SJCRH30 (cell line): ENCODE measurements at regions not wholly inside any gene's neighbourhood (a gene's known extent, or its start where the extent isn't known, plus 50 kb on each side); places are given as distances from the start of the nearest gene placed in this dataset.
"Not testable (repeated sequence)": the region's sequence is repeated elsewhere in the genome, so short reads cannot be mapped to it uniquely, and the experiment has no call there.

Experiments
- DNase-seq, 2 experiments: peaks; one replicate each; pipeline ENCODE4 v3.0.0-alpha.2; 2015 to 2020
- H3K27ac ChIP-seq: fragments of 250-450 bp; sonication (Bioruptor Pico); 2 replicates; pipeline ENCODE4 v1.5.1; 2020; ENCODE audit warnings: mild to moderate bottlenecking, moderate library complexity
- H3K27me3 ChIP-seq: fragments of 250-450 bp; sonication (Bioruptor Pico); 2 replicates; pipeline ENCODE4 v1.5.1; 2020; ENCODE audit warnings: mild to moderate bottlenecking, moderate library complexity
- H3K36me3 ChIP-seq: fragments of 250-450 bp; sonication (Bioruptor Pico); 2 replicates; pipeline ENCODE4 v1.5.1; 2020; ENCODE audit warnings: mild to moderate bottlenecking, moderate library complexity
- H3K4me1 ChIP-seq: fragments of 250-450 bp; sonication (Bioruptor Pico); 2 replicates; pipeline ENCODE4 v1.5.1; 2020; ENCODE audit warnings: mild to moderate bottlenecking, moderate library complexity
- H3K4me3 ChIP-seq: fragments of 250-450 bp; sonication (Bioruptor Pico); 2 replicates; pipeline ENCODE4 v1.5.1; 2020; ENCODE audit warnings: mild to moderate bottlenecking, moderate library complexity
- H3K9me3 ChIP-seq: fragments of 250-450 bp; sonication (Bioruptor Pico); replicated peaks from 2 replicates; pipeline ENCODE4 v1.5.1; 2020; ENCODE audit warnings: mild to moderate bottlenecking, moderate library complexity

GRCh38 chr2:16218161-16218560, 277.8 kb downstream of the MYCN start:
- H3K36me3 ChIP-seq = no peaks in the 10 kb centered on the region
- no peak overlapping the region for H3K4me3 ChIP-seq
- peaks cover 34% of the 10 kb centered on the region for H3K4me1 ChIP-seq
- H3K27me3 ChIP-seq = no peaks in the 10 kb centered on the region
- no peak for DNase-seq
- no peak overlapping the region for H3K27ac ChIP-seq
- no peaks in the 10 kb centered on the region; the same call in 1 of the 2 replicates for H3K9me3 ChIP-seq

- H3K9me3 ChIP-seq, H3K27me3 ChIP-seq, H3K27ac ChIP-seq, DNase-seq, H3K4me3 ChIP-seq, H3K36me3 ChIP-seq: not testable (repeated sequence)
- H3K4me1 ChIP-seq = peaks cover 35% of the 10 kb centered on the region
These were observed 277.4 kb downstream of the MYCN start for GRCh38 chr2:16217741-16218140.

GRCh38 chr2:16217291-16217690, 276.9 kb downstream of the MYCN start:
- Histone ChIP-seq H3K27me3 (no peaks in the 10 kb centered on the region), H3K4me1 (peaks cover 37% of the 10 kb centered on the region), H3K9me3 (no peaks in the 10 kb centered on the region; the same call in 1 of the 2 replicates), H3K36me3 (no peaks in the 10 kb centered on the region), H3K4me3 (no peak overlapping the region), H3K27ac (peak overlapping the region; percentile 94)
- DNase-seq = no peak

- DNase-seq = peak in 1 of 2 experiments; percentile 29
- H3K27ac ChIP-seq = peak overlapping the region; percentile 94
- peaks cover 6% of the 10 kb centered on the region for H3K9me3 ChIP-seq
- H3K4me3 ChIP-seq = no peak overlapping the region
- H3K27me3 ChIP-seq = no peaks in the 10 kb centered on the region
- H3K36me3 ChIP-seq = no peaks in the 10 kb centered on the region
- peaks cover 37% of the 10 kb centered on the region for H3K4me1 ChIP-seq
These were observed 276.2 kb downstream of the MYCN start for GRCh38 chr2:16216558-16216945.

GRCh38 chr2:16215902-16216557, 275.7 kb downstream of the MYCN start:
- Histone ChIP-seq H3K36me3 (no peaks in the 10 kb centered on the region), H3K4me1 (peaks cover 37% of the 10 kb centered on the region), H3K9me3 (peaks cover 12% of the 10 kb centered on the region), H3K27ac (peak overlapping the region; percentile 94), H3K27me3 (no peaks in the 10 kb centered on the region), H3K4me3 (no peak overlapping the region)
- DNase-seq = peak; percentile 98 to 100

GRCh38 chr2:16214861-16215260, 274.5 kb downstream of the MYCN start:
- peak overlapping the region; percentile 94; the same call in 1 of the 2 replicates for H3K27ac ChIP-seq
- H3K4me3 ChIP-seq = no peak overlapping the region
- H3K36me3 ChIP-seq = no peaks in the 10 kb centered on the region
- no peak for DNase-seq
- no peaks in the 10 kb centered on the region for H3K27me3 ChIP-seq
- H3K9me3 ChIP-seq = peaks cover 21% of the 10 kb centered on the region
- peaks cover 41% of the 10 kb centered on the region for H3K4me1 ChIP-seq

GRCh38 chr2:16214391-16214790, 274.0 kb downstream of the MYCN start:
- Histone ChIP-seq H3K36me3 (no peaks in the 10 kb centered on the region), H3K27ac (no peak overlapping the region), H3K4me1 (peaks cover 45% of the 10 kb centered on the region)

GRCh38 chr2:16212321-16212720, 272.0 kb downstream of the MYCN start:
- Histone ChIP-seq H3K4me3 (no peak overlapping the region), H3K27me3 (no peaks in the 10 kb centered on the region), H3K36me3 (no peaks in the 10 kb centered on the region), H3K9me3 (peaks cover 38% of the 10 kb centered on the region), H3K27ac (no peak overlapping the region), H3K4me1 (peaks cover 51% of the 10 kb centered on the region)
- DNase-seq = no peak

More at GRCh38 chr2:16214391-16214790, 274.0 kb downstream of the MYCN start:
- peaks cover 24% of the 10 kb centered on the region for H3K9me3 ChIP-seq
- H3K4me3 ChIP-seq = no peak overlapping the region
- no peaks in the 10 kb centered on the region for H3K27me3 ChIP-seq
- no peak for DNase-seq

GRCh38 chr2:16211341-16211740, 271.0 kb downstream of the MYCN start:
- peaks cover 38% of the 10 kb centered on the region for H3K9me3 ChIP-seq
- no peak overlapping the region for H3K27ac ChIP-seq
- H3K4me3 ChIP-seq = no peak overlapping the region
- DNase-seq = no peak
- no peaks in the 10 kb centered on the region for H3K36me3 ChIP-seq
- H3K4me1 ChIP-seq = peaks cover 51% of the 10 kb centered on the region
- no peaks in the 10 kb centered on the region for H3K27me3 ChIP-seq

- no peak for DNase-seq
- Histone ChIP-seq H3K9me3 (peaks cover 38% of the 10 kb centered on the region), H3K4me1 (peaks cover 53% of the 10 kb centered on the region), H3K4me3 (no peak overlapping the region), H3K27ac (no peak overlapping the region; the same call in 1 of the 2 replicates), H3K27me3 (no peaks in the 10 kb centered on the region), H3K36me3 (no peaks in the 10 kb centered on the region)
These were observed 270.5 kb downstream of the MYCN start for GRCh38 chr2:16210841-16211240.

- H3K27me3 ChIP-seq = no peaks in the 10 kb centered on the region
These were observed 269.4 kb downstream of the MYCN start for GRCh38 chr2:16209799-16210198.

GRCh38 chr2:16208921-16209320, 268.6 kb downstream of the MYCN start:
- no peak overlapping the region for H3K4me3 ChIP-seq
- no peak for DNase-seq
- peak overlapping the region; percentile 60 for H3K27ac ChIP-seq

More at GRCh38 chr2:16209799-16210198, 269.4 kb downstream of the MYCN start:
- no peak overlapping the region for H3K4me3 ChIP-seq
- peaks cover 50% of the 10 kb centered on the region for H3K4me1 ChIP-seq
- DNase-seq = peak; percentile 58 to 82
- H3K27ac ChIP-seq = peak overlapping the region; percentile 60
- no peaks in the 10 kb centered on the region for H3K36me3 ChIP-seq
- H3K9me3 ChIP-seq = peaks cover 38% of the 10 kb centered on the region

GRCh38 chr2:16208241-16208797, 268.0 kb downstream of the MYCN start:
- Histone ChIP-seq H3K4me3 (no peak overlapping the region), H3K36me3 (no peaks in the 10 kb centered on the region), H3K27me3 (no peaks in the 10 kb centered on the region), H3K9me3 (peaks cover 38% of the 10 kb centered on the region), H3K4me1 (peaks cover 63% of the 10 kb centered on the region), H3K27ac (peak overlapping the region; percentile 60)
- no peak for DNase-seq

More at GRCh38 chr2:16208921-16209320, 268.6 kb downstream of the MYCN start:
- H3K9me3 ChIP-seq = peaks cover 38% of the 10 kb centered on the region
- H3K36me3 ChIP-seq = no peaks in the 10 kb centered on the region
- peaks cover 57% of the 10 kb centered on the region for H3K4me1 ChIP-seq
- no peaks in the 10 kb centered on the region for H3K27me3 ChIP-seq

GRCh38 chr2:16207611-16208010, 267.3 kb downstream of the MYCN start:
- Histone ChIP-seq H3K27me3 (no peaks in the 10 kb centered on the region), H3K4me1 (peaks cover 64% of the 10 kb centered on the region), H3K9me3 (peaks cover 38% of the 10 kb centered on the region), H3K36me3 (no peaks in the 10 kb centered on the region), H3K4me3 (no peak overlapping the region), H3K27ac (peak overlapping the region; percentile 99; the same call in 1 of the 2 replicates)
- DNase-seq = no peak

- no peak for DNase-seq
These were observed 266.8 kb downstream of the MYCN start for GRCh38 chr2:16207151-16207550.

More at GRCh38 chr2:16207151-16207550, 266.8 kb downstream of the MYCN start:
- peak overlapping the region; percentile 99 for H3K27ac ChIP-seq
- H3K36me3 ChIP-seq = no peaks in the 10 kb centered on the region
- no peaks in the 10 kb centered on the region for H3K27me3 ChIP-seq
- peaks cover 37% of the 10 kb centered on the region for H3K9me3 ChIP-seq
- no peak overlapping the region for H3K4me3 ChIP-seq
- H3K4me1 ChIP-seq = peaks cover 68% of the 10 kb centered on the region
